ENCODE measurements at regions not wholly inside any gene's neighbourhood (a gene's known extent, or its start where the extent isn't known, plus 50 kb on each side); places are given as distances from the start of the nearest gene placed in this dataset.

DNA sequence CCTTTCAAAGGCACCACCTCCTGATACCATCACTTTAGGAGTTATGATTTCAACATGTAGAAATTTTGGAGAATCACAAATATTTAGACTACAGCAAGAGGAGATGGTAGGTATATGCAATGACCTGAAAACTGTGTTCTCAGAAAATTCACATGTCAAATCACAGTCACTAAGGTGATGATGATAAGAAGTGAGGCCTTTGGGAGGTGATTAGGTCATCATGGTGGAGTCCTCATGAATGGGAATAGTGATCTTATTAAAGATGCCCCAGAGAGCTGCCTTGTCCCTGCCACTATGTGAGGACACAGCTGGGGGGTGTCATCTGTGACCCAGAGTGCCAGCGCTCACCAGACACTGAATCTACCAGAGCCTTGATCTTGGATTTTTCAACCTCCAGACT is 513.5 kb upstream of the TUSC1 start:
- no peak for DNase-seq (ENCODE audit: low spot score in 2 of 2)
- TF ChIP-seq, protein P1, sequence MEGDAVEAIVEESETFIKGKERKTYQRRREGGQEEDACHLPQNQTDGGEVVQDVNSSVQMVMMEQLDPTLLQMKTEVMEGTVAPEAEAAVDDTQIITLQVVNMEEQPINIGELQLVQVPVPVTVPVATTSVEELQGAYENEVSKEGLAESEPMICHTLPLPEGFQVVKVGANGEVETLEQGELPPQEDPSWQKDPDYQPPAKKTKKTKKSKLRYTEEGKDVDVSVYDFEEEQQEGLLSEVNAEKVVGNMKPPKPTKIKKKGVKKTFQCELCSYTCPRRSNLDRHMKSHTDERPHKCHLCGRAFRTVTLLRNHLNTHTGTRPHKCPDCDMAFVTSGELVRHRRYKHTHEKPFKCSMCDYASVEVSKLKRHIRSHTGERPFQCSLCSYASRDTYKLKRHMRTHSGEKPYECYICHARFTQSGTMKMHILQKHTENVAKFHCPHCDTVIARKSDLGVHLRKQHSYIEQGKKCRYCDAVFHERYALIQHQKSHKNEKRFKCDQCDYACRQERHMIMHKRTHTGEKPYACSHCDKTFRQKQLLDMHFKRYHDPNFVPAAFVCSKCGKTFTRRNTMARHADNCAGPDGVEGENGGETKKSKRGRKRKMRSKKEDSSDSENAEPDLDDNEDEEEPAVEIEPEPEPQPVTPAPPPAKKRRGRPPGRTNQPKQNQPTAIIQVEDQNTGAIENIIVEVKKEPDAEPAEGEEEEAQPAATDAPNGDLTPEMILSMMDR (IDR thresholded peaks at IDR 0.05) = no peak
- TF ChIP-seq POLR2A (IDR thresholded peaks at IDR 0.05) (no peak), POLR2AphosphoS5 (IDR thresholded peaks at IDR 0.05) (no peak)
- Histone ChIP-seq H3K36me3 (no peaks in the 10 kb centered on the region), H3K9me3 (peaks cover 6 to 20% of the 10 kb centered on the region in 2 donors), H3K27ac (no peak overlapping the region), H3K4me1 (no peaks in the 10 kb centered on the region), H3K4me3 (no peak overlapping the region), H3K27me3 (no peaks in the 10 kb centered on the region)
- intact Hi-C loops (cut with DNase I; ENCODE audit: low total_unique reads) = no loop called here

DNA sequence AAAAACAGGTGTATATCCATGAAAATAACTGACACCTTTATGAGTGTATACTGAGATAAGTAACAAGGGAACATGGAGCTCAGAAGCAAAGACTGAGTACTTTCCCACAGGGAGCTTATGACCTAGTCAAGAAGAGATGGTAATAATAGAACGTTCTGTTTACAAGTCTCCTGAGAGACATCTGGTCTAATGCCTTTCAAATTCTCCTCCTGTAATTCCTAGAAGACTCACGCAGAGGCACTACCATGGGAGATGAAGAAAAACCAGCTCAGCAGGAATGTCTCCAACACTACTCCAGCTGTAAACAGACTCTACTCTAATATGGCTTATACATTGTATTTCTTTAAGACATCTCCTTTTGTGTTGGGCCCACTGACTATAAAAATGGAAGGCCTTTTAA is 503.6 kb upstream of the TUSC1 start:
- H3K36me3 ChIP-seq = no peaks in the 10 kb centered on the region
- DNase-seq (ENCODE audit: low spot score in 2 of 2) = no peak
- H3K27me3 ChIP-seq = no peaks in the 10 kb centered on the region
- intact Hi-C loops (cut with DNase I; ENCODE audit: low total_unique reads) = no loop called here
- no peak for TF ChIP-seq POLR2A (IDR thresholded peaks at IDR 0.05)
- no peak for TF ChIP-seq POLR2AphosphoS5 (IDR thresholded peaks at IDR 0.05)
- TF ChIP-seq, protein P1 (IDR thresholded peaks at IDR 0.05) = no peak
- no peaks in the 10 kb centered on the region for H3K4me1 ChIP-seq
- H3K9me3 ChIP-seq = no peaks in the 10 kb centered on the region
- no peak overlapping the region for H3K4me3 ChIP-seq
- H3K27ac ChIP-seq = no peak overlapping the region

DNA sequence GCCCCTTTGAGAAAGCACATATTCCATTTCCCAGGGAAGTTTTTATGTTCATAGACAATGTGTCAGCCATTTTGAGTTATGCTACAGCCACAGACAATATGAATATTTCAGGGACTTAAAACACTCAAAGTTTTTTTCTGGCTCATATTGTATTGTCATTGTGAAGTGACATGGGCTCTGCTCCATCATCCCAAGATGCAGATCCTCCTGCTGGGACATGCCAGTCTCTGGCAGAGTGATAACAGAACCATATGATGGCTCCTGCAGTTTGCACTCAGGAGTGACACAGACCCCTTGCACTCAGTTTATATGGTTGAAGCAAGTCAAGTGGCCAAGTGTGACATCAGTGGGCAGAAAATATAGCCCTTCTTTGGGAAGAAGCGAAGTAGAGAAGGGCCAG is 498.4 kb upstream of the TUSC1 start:
- no peak overlapping the region for H3K27ac ChIP-seq
- TF ChIP-seq POLR2AphosphoS5 (IDR thresholded peaks at IDR 0.05) (no peak), POLR2A (IDR thresholded peaks at IDR 0.05) (no peak)
- TF ChIP-seq, protein P1 (IDR thresholded peaks at IDR 0.05) = no peak
- H3K36me3 ChIP-seq = no peaks in the 10 kb centered on the region
- H3K27me3 ChIP-seq = no peaks in the 10 kb centered on the region
- H3K9me3 ChIP-seq = no peaks in the 10 kb centered on the region
- H3K4me3 ChIP-seq = no peak overlapping the region
- no peaks in the 10 kb centered on the region for H3K4me1 ChIP-seq
- DNase-seq (ENCODE audit: low spot score in 2 of 2) = no peak
- intact Hi-C loops (cut with DNase I; ENCODE audit: low total_unique reads) = no loop called here

DNA sequence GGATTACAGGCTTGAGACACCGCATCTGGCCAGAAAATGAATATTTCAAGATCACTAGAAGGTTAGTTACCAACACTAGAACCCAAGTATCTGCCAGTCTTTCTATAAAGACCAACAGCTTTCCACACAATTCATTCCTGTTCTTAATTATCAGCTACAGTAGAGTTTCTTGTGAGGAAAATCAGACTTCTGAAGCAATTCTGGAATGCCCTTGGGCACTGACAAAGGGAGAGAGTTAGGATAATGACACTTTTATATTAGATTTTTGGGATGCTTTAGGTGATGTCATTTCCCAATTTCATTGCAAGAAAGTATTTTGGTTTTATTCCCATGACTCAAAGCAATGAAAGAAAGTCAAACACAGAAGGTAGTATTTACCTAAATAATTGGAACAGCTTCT is 497.0 kb upstream of the TUSC1 start:
- Histone ChIP-seq H3K9me3 (no peaks in the 10 kb centered on the region), H3K4me3 (no peak overlapping the region), H3K27me3 (no peaks in the 10 kb centered on the region), H3K27ac (no peak overlapping the region), H3K36me3 (no peaks in the 10 kb centered on the region), H3K4me1 (peaks cover 0 to 4% of the 10 kb centered on the region in 2 donors)
- peak in 1 of 2 donors; percentile 19 for DNase-seq (ENCODE audit: low spot score in 2 of 2)
- intact Hi-C loops (cut with DNase I; ENCODE audit: low total_unique reads) = no loop called here
- TF ChIP-seq POLR2A (IDR thresholded peaks at IDR 0.05) (no peak), POLR2AphosphoS5 (IDR thresholded peaks at IDR 0.05) (no peak)
- TF ChIP-seq, protein P1 (IDR thresholded peaks at IDR 0.05) = no peak

DNA sequence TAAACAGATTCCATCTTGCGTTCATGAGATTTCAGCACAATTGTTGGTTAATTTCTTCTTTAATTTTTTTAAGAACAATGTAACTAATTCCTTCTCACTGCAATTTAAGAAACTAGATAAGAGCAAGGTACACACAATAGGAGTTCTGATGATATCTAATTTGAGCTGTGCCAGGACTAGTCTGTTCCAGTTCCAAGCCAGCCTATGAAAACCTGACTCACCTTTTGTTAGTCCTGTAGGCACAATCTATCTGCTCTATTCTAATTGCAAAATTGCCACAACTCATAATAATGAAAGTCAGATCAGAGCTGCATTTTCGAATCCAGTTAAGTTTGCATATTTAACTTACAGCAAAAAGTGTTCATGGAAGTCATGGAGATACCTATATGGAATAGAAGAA is 494.1 kb upstream of the TUSC1 start:
- TF ChIP-seq POLR2A (IDR thresholded peaks at IDR 0.05) (no peak), POLR2AphosphoS5 (IDR thresholded peaks at IDR 0.05) (no peak)
- TF ChIP-seq, protein P1 (IDR thresholded peaks at IDR 0.05) = no peak
- Histone ChIP-seq H3K9me3 (no peaks in the 10 kb centered on the region), H3K27me3 (no peaks in the 10 kb centered on the region), H3K4me3 (no peak overlapping the region), H3K4me1 (peaks cover 0 to 10% of the 10 kb centered on the region in 2 donors), H3K36me3 (no peaks in the 10 kb centered on the region), H3K27ac (no peak overlapping the region)
- intact Hi-C loops (cut with DNase I; ENCODE audit: low total_unique reads) = no loop called here
- no peak for DNase-seq (ENCODE audit: low spot score in 2 of 2)

All from breast epithelium (tissue), 4 donors.